CD4-positive, alpha-beta T cell treated with Interferon alpha-2 for 1 hour (primary cell): ENCODE measurements at regions not wholly inside any gene's neighbourhood (a gene's known extent, or its start where the extent isn't known, plus 50 kb on each side); places are given as distances from the start of the nearest gene placed in this dataset.
"Not testable (repeated sequence)": the region's sequence is repeated elsewhere in the genome, so short reads cannot be mapped to it uniquely, and the experiment has no call there.

Source experiments
- DNase-seq, 2 donors: peaks; one replicate each; pipeline ENCODE4 v3.0.0-alpha.2; 2020 to 2022

GRCh38 chr5:124796495-124796894, 50.1 kb upstream of the ZNF608 start:
- no peak for DNase-seq

GRCh38 chr5:124797665-124798087, 51.2 kb upstream of the ZNF608 start:
- DNase-seq: no peak

GRCh38 chr5:124798890-124799289, 52.5 kb upstream of the ZNF608 start:
- DNase-seq: no peak

GRCh38 chr5:124801551-124801950, 55.1 kb upstream of the ZNF608 start:
- DNase-seq: no peak

GRCh38 chr5:124803617-124804323, 57.3 kb upstream of the ZNF608 start:
- no peak for DNase-seq

GRCh38 chr5:124806026-124806372, 59.6 kb upstream of the ZNF608 start:
- DNase-seq: no peak

- DNase-seq: no peak
Measured at GRCh38 chr5:124806373-124807077, 60.1 kb upstream of the ZNF608 start.

- DNase-seq: no peak
Measured at GRCh38 chr5:124808842-124809268, 62.4 kb upstream of the ZNF608 start.

GRCh38 chr5:124810396-124811006, 64.1 kb upstream of the ZNF608 start:
- no peak for DNase-seq

- no peak for DNase-seq
Measured at GRCh38 chr5:124812771-124813358, 66.4 kb upstream of the ZNF608 start.

GRCh38 chr5:124816381-124816780, 69.9 kb upstream of the ZNF608 start:
- no peak for DNase-seq

- no peak for DNase-seq
Measured at GRCh38 chr5:124819201-124819600, 72.8 kb upstream of the ZNF608 start.

GRCh38 chr5:124822647-124823046, 76.2 kb upstream of the ZNF608 start:
- DNase-seq: no peak

GRCh38 chr5:124823380-124823779, 76.9 kb upstream of the ZNF608 start:
- DNase-seq: no peak

- DNase-seq: no peak
Measured at GRCh38 chr5:124824637-124825158, 78.3 kb upstream of the ZNF608 start.

GRCh38 chr5:124825250-124825982, 79.0 kb upstream of the ZNF608 start:
- peak in 1 of 2 donors; percentile 45 for DNase-seq

GRCh38 chr5:124825983-124826337, 79.5 kb upstream of the ZNF608 start:
- DNase-seq: no peak

GRCh38 chr5:124828731-124829234, 82.3 kb upstream of the ZNF608 start:
- DNase-seq: no peak

GRCh38 chr5:124831687-124832240, 85.3 kb upstream of the ZNF608 start:
- no peak for DNase-seq

- DNase-seq: no peak
Measured at GRCh38 chr5:124832510-124832909, 86.1 kb upstream of the ZNF608 start.

- not testable (repeated sequence) for DNase-seq
Measured at GRCh38 chr5:124836314-124836713, 89.9 kb upstream of the ZNF608 start.

GRCh38 chr5:124839371-124839998, 93.0 kb upstream of the ZNF608 start:
- DNase-seq: no peak
